ENCODE measurements at regions not wholly inside any gene's neighbourhood (a gene's known extent, or its start where the extent isn't known, plus 50 kb on each side); places are given as distances from the start of the nearest gene placed in this dataset.

DNA sequence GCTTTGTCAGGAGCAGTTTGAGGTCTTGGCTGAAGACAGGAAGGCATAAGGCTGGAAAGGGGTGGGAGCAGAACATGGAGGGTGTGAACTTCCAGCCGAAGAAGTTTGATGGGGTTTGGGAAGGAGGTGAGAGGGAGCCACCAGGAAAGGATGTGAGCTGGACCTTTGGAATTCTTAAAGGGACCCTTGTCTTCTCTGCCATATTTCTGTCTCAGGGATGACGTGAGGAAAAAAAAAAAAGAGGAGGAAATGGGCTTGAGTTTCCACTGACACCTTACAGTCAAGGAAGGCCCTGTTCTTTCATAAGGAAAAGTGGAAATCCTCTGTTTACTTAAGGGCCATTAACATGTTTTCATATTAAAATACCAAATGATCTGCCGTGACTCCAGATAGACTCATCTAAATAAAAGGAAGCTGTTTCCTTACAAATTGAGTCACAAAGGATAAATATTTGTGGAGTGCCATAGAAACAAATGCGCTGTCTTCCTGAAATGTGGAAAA is 132.1 kb downstream of the PALM2AKAP2 start:
- intact Hi-C loops (cut with micrococcal nuclease) = loop anchor here (1.0 kb wide), 7 partner anchors 57 to 203 kb away; no protein-coding TSS in a partner anchor
- FAIRE-seq (peak; percentile 90), DNase-seq (ENCODE audit: low read depth, low spot score) (peak; percentile 97)
- H2AFZ ChIP-seq (ENCODE audit: low read depth, low read length) = no peak overlapping the region
- no peaks in the 10 kb centered on the region for H3K9me1 ChIP-seq (replicated peaks; ENCODE audit: control insufficient read depth, extremely low read depth, insufficient read depth, low read length)
- H3K79me2 ChIP-seq (ENCODE audit: control insufficient read depth, insufficient read depth, low read length) = no peaks in the 10 kb centered on the region
- H3K4me1 ChIP-seq (ENCODE audit: control insufficient read depth, extremely low read depth, insufficient read depth, low read length) = peaks cover 64% of the 10 kb centered on the region
- H4K20me1 ChIP-seq (replicated peaks; ENCODE audit: control insufficient read depth, extremely low read depth, insufficient read depth, low read length) = no peaks in the 10 kb centered on the region
- H3K4me2 ChIP-seq (ENCODE audit: insufficient read depth, low read length) = peak overlapping the region; percentile 39
- H3K9ac ChIP-seq (replicated peaks; ENCODE audit: extremely low read depth, insufficient read depth, low read length) = peak overlapping the region; percentile 93
- peak overlapping the region; percentile 100 for H3K27ac ChIP-seq (ENCODE audit: insufficient read depth, low read depth, low read length)
- TF ChIP-seq POLR2AphosphoS5 (IDR thresholded peaks at IDR 0.05; ENCODE audit: insufficient read depth, low read depth, low read length) (peak; percentile 84), GATA2 (IDR thresholded peaks at IDR 0.05; ENCODE audit: insufficient read depth, insufficient read length, low read depth, low read length) (peak; percentile 43), JUN (IDR thresholded peaks at IDR 0.05; ENCODE audit: borderline replicate concordance, insufficient read depth, insufficient read length, low read depth) (peak; percentile 97), EZH2 (IDR thresholded peaks at IDR 0.05; ENCODE audit: borderline replicate concordance, low read depth, low read length, severe bottlenecking) (no peak), POLR2A (IDR thresholded peaks at IDR 0.05; ENCODE audit: low read depth, low read length) (peak; percentile 59), FOS (IDR thresholded peaks at IDR 0.05; ENCODE audit: borderline replicate concordance, insufficient read depth, low read length) (peak; percentile 97)
- TF ChIP-seq, protein P1, sequence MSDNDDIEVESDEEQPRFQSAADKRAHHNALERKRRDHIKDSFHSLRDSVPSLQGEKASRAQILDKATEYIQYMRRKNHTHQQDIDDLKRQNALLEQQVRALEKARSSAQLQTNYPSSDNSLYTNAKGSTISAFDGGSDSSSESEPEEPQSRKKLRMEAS (IDR thresholded peaks at IDR 0.05; ENCODE audit: insufficient read depth, insufficient read length) = no peak
- dilution Hi-C loops (cut with MboI; ENCODE audit: extremely low pct_ligation_motif_present, low sequenced_read_pairs) = loop anchor here (25.0 kb wide), 1 partner anchor 250 kb away; no protein-coding TSS in a partner anchor
- ChIA-PET CTCF (interaction anchor here (1.2 to 2.4 kb wide), 8 partner anchors 8 to 221 kb away, joined by 3 to 15 read pairs (median 7); no protein-coding TSS in a partner anchor), POLR2A (interaction anchor here (0.8 to 3.0 kb wide), 7 partner anchors 11 to 145 kb away, joined by 3 to 13 read pairs (median 4); no protein-coding TSS in a partner anchor)
- H3K36me3 ChIP-seq (ENCODE audit: control insufficient read depth in 2 of 2, extremely low read depth in 1 of 2, insufficient read depth in 2 of 2, low read length in 2 of 2) = no peaks in the 10 kb centered on the region
- no peaks in the 10 kb centered on the region for H3K9me3 ChIP-seq (replicated peaks; ENCODE audit: control insufficient read depth, insufficient read depth, low read length)
- no TSS peak for BruUV-seq (replicated peaks)
- no peaks in the 10 kb centered on the region for H3K27me3 ChIP-seq (ENCODE audit: control insufficient read depth in 2 of 2, insufficient read depth in 2 of 2, low read length in 2 of 2)
- no peak overlapping the region for H3K4me3 ChIP-seq (replicated peaks in 1 of 3; ENCODE audit: insufficient read depth in 1 of 3, low read depth in 1 of 3, low read length in 3 of 3)

All from endothelial cell of umbilical vein (primary cell).